GM12891 (cell line): ENCODE measurements at regions not wholly inside any gene's neighbourhood (a gene's known extent, or its start where the extent isn't known, plus 50 kb on each side); places are given as distances from the start of the nearest gene placed in this dataset.

ENCODE experiments used
- POLR2A ChIP-seq: IDR thresholded peaks from 2 replicates; pipeline ENCODE4 v1.6.1; 2011; ENCODE audit warnings: low read depth, low read length, control low read depth
- POLR2AphosphoS5 ChIP-seq: IDR thresholded peaks from 2 replicates; pipeline ENCODE4 v1.6.1; 2011; ENCODE audit warnings: low read depth, low read length, control low read depth
- SPI1 ChIP-seq: IDR thresholded peaks from 2 replicates; pipeline ENCODE4 v1.6.1; 2011; ENCODE audit warnings: low read depth, low read length, control low read depth
- TAF1 ChIP-seq: IDR thresholded peaks from 2 replicates; pipeline ENCODE4 v1.6.1; 2011; ENCODE audit warnings: low read depth, low read length, control low read depth

DNA sequence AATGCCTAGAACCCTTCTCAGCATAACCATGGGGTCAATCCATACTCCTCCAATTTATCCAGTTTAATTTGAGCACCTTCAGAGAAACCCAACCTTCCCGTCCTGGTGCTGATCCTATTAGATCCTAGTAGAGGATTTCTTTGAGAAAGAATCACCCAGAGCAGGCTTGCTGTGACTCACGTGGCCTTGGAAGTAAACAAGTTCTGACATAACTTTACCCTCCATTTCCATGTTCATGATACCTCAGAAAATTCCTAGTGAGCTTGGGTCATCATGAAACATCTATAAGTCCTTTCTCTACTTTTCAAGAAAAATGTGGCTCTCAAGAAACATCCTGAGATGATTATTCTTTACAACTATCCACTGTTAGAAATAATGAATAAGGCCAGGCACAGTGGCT lies 71.7 kb downstream of the PRLHR start:
- no peak for TF ChIP-seq POLR2A
- no peak for TF ChIP-seq SPI1
- no peak for TF ChIP-seq POLR2AphosphoS5
- TF ChIP-seq TAF1, result no peak
